Nephron (organoid): ENCODE measurements at regions not wholly inside any gene's neighbourhood (a gene's known extent, or its start where the extent isn't known, plus 50 kb on each side); places are given as distances from the start of the nearest gene placed in this dataset.

Source experiments
- H3K27ac Mint-ChIP-seq, 3 experiments: 2 replicates each; pipeline ENCODE4 v1.8.0; 2020; ENCODE audit warnings: mixed read lengths in 3 of 3, mild to moderate bottlenecking in 2 of 3, moderate library complexity in 1 of 3
- H3K27me3 Mint-ChIP-seq: 2 replicates; pipeline ENCODE4 v1.8.0; 2021; ENCODE audit warnings: low read depth, mild to moderate bottlenecking, moderate library complexity, mixed read lengths
- H3K36me3 Mint-ChIP-seq: 2 replicates; pipeline ENCODE4 v1.8.0; 2020; ENCODE audit warnings: low read depth, mixed read lengths
- H3K4me1 Mint-ChIP-seq: 2 replicates; pipeline ENCODE4 v1.8.0; 2020; ENCODE audit warnings: mixed read lengths
- H3K4me3 Mint-ChIP-seq, 3 experiments: 2 replicates each; pipeline ENCODE4 v1.8.0; 2020; ENCODE audit warnings: mild to moderate bottlenecking in 3 of 3, mixed read lengths in 3 of 3, moderate library complexity in 2 of 3
- H3K9me3 Mint-ChIP-seq: 2 replicates; pipeline ENCODE4 v1.8.0; 2020; ENCODE audit warnings: mixed read lengths
- TF ChIP-seq, protein P1 (sequence below), 3 experiments: fragments of 200-600 bp; sonication (generic); IDR thresholded peaks; one replicate each; pipeline ENCODE4 v1.5.0; 2021; ENCODE audit warnings: antibody characterized with exemption in 3 of 3; ENCODE audit not compliant: unreplicated experiment in 3 of 3

DNA sequence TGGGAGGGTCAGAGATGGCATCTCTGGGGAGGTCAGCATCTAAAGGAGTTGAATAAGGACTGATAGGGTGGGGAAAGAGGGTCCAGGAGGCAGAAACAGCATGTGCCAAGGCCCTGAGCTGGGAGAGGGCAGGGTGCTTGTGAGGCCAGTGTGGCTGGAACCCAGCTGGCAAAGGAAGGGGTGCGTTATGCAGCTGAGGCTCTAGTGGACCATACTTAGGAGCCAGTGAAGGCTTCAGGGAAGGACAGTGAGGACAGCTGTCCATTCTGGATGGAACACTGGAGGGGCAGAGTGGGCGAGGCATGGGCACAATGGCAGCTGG lies 57.1 kb upstream of the RPL11 start:
- Mint-ChIP-seq H3K9me3 (no peaks in the 10 kb centered on the region), H3K27me3 (no peaks in the 10 kb centered on the region), H3K4me1 (peaks cover 46% of the 10 kb centered on the region), H3K36me3 (no peaks in the 10 kb centered on the region), H3K4me3 (peak overlapping the region; percentile 7 to 53 (median 21)), H3K27ac (peak overlapping the region; percentile 86 to 97 (median 91))
- TF ChIP-seq, protein P1, sequence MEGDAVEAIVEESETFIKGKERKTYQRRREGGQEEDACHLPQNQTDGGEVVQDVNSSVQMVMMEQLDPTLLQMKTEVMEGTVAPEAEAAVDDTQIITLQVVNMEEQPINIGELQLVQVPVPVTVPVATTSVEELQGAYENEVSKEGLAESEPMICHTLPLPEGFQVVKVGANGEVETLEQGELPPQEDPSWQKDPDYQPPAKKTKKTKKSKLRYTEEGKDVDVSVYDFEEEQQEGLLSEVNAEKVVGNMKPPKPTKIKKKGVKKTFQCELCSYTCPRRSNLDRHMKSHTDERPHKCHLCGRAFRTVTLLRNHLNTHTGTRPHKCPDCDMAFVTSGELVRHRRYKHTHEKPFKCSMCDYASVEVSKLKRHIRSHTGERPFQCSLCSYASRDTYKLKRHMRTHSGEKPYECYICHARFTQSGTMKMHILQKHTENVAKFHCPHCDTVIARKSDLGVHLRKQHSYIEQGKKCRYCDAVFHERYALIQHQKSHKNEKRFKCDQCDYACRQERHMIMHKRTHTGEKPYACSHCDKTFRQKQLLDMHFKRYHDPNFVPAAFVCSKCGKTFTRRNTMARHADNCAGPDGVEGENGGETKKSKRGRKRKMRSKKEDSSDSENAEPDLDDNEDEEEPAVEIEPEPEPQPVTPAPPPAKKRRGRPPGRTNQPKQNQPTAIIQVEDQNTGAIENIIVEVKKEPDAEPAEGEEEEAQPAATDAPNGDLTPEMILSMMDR (IDR thresholded peaks at IDR 0.05; ENCODE audit: unreplicated experiment in 3 of 3) = no peak

DNA sequence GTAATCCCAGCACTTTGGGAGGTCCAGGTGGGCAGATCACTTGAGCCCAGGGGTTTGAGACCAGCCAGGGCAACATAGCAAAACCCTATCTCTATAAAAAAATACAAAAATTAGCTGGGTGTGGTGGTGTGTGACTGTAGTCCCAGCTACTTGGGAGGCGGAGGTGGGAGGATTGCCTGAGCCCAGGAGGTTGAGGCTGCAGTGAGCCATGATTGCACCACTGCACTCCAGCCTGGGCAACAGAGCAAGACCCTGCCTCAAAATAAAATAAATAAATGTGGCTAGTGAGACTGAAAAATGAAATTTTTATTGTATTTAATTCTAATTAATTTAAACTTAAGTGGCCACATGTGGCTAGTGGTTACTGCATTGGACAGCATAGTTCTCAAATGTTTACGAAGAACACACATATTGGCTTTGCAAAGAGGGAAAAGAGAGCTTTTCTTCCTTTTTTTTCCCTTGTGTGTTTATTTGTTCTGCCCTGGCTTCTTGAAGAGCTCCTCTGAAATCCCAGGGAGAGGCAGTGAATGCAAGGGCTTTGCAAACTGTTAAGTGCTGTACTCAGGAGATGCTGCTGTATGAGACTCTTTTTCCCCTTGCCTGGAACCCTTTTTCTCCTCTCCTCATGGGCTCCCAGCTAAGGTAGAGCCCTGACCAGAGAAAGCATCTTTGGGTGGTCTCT lies 59.0 kb upstream of the RPL11 start:
- Mint-ChIP-seq H3K9me3 (no peaks in the 10 kb centered on the region), H3K4me3 (no peak overlapping the region), H3K4me1 (peaks cover 28% of the 10 kb centered on the region), H3K36me3 (no peaks in the 10 kb centered on the region), H3K27me3 (no peaks in the 10 kb centered on the region), H3K27ac (no peak overlapping the region)
- TF ChIP-seq, protein P1 (IDR thresholded peaks at IDR 0.05; ENCODE audit: unreplicated experiment in 3 of 3) = no peak

DNA sequence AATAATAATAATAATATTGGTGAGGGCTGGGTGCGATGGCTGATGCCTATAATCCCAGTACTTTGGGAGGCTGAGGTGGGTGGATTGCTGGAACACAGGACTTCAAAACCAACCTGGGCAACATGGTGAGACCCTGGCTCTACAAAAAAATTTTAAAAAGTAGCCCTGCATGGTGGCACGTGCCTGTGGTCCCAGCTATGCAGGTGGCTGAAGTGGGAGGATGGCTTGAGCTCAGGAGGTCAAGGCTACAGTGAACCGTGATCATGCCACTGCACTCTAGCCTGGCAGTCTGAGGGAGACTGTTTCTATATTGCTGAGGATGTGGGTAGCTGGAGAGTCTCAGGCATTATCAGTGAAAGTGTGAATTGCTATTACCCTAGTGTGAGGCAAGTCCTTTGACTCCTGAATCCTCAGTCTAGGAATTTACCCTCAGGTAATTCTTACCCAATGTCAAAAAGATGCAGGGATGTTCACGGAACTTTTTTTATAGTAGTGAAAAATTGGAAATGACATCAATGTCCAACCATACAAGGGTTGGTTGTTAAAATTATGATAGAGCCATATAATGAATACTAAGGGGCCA lies 61.8 kb upstream of the RPL11 start:
- no peaks in the 10 kb centered on the region for H3K9me3 Mint-ChIP-seq
- H3K36me3 Mint-ChIP-seq = no peaks in the 10 kb centered on the region
- peaks cover 8% of the 10 kb centered on the region for H3K4me1 Mint-ChIP-seq
- no peak overlapping the region for H3K27ac Mint-ChIP-seq
- peaks cover 5% of the 10 kb centered on the region for H3K27me3 Mint-ChIP-seq
- TF ChIP-seq, protein P1 (IDR thresholded peaks at IDR 0.05; ENCODE audit: unreplicated experiment in 3 of 3) = no peak
- H3K4me3 Mint-ChIP-seq = no peak overlapping the region

DNA sequence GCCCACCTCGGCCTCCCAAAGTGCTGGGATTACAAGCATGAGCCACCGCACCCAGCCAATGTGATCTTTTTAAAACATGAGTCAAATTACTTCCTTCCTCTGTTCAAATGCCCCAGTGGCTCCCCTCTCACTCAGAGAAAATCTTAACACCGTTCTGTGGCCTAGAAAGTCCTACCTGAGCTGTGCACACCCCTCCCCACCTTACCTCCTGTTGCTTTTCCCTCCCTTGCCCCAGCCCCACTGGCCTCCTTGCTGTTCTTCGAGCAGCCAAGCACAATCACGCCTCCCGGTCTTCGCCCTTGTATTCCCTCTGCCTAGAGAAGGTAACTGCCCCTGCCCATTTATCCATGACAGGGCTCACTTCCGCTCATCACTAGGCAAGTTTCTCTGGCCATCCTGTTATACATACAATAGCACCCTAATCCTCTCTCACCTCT lies 62.6 kb upstream of the RPL11 start:
- TF ChIP-seq, protein P1 (IDR thresholded peaks at IDR 0.05; ENCODE audit: unreplicated experiment in 3 of 3) = no peak
- Mint-ChIP-seq H3K27me3 (peaks cover 10% of the 10 kb centered on the region), H3K9me3 (no peaks in the 10 kb centered on the region), H3K27ac (peak overlapping the region in 2 of 3 experiments; percentile 3 to 16), H3K4me3 (no peak overlapping the region), H3K36me3 (no peaks in the 10 kb centered on the region), H3K4me1 (no peaks in the 10 kb centered on the region)

DNA sequence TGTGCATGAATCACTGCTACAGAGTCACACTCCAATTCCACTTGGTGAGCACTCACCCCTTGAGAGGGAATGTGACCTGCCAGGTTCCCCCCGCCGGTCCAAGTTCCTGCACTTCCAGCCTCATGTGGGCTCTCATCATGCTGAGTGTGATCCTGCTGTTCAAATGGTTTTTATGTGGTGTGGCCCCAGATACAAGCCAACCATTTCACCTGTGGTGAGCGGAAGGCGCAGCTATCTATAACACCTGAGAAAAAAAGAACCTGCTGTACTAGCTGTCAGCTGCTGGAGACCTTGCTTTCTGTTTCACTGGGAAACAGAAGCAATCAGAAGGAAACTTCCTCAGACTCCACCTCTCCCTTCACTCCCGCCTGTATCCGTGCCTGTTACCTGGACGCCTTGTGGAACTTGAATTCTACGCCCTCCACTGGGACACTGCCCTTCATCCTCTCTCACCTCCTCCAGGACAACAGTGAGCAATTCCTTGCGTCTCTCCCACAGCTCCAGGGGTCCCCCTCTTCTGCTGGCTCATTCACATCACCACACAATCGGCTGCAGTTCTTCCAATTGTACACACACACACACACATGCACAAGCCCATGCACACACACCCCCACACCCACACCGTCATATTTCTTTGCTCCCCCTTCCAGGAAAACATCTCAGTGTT lies 64.4 kb upstream of the RPL11 start:
- H3K4me1 Mint-ChIP-seq = no peaks in the 10 kb centered on the region
- peaks cover 10% of the 10 kb centered on the region for H3K27me3 Mint-ChIP-seq
- peak overlapping the region in 1 of 3 experiments; percentile 23 for H3K27ac Mint-ChIP-seq
- H3K9me3 Mint-ChIP-seq = no peaks in the 10 kb centered on the region
- no peak overlapping the region for H3K4me3 Mint-ChIP-seq
- H3K36me3 Mint-ChIP-seq = no peaks in the 10 kb centered on the region
- TF ChIP-seq, protein P1 (IDR thresholded peaks at IDR 0.05; ENCODE audit: unreplicated experiment in 3 of 3) = no peak
